ENCODE measurements at regions not wholly inside any gene's neighbourhood (a gene's known extent, or its start where the extent isn't known, plus 50 kb on each side); places are given as distances from the start of the nearest gene placed in this dataset.

DNA sequence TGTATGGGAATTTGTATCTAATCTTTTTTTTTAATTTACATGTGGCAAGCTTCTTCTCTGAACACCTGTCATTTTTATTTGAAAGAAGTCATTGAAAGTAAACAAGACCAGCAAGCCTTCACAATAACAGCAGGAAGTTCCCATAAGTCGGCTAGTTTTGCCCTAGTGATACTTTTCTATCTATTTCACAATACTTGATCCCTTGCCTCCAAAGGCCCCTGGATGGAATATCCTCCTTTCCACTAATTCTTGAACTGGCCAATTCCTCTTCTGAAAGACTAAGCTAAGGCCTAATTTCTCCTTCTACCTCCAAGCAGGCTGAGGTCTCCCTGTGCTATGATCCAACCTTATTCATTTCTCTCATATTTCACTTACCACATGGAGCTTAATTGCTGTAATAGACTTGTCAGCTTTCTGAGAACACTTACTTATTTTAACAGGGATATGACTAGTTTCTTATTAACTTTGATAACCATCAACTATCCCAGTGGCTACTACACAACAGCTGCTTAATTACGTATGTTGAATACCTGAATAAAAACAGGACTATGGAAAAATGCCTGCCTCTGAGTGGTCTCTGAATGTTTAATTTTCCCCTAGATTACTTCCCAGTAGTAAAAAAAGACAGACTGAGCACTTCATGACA, 194.2 kb downstream of the MAD2L1 start:
- no peak overlapping the region for H3K27ac ChIP-seq
- H3K27me3 ChIP-seq: no peaks in the 10 kb centered on the region
- no peaks in the 10 kb centered on the region for H3K9me3 ChIP-seq
- intact Hi-C loops (cut with DNase I): no loop called here
- no peak overlapping the region for H3K4me3 ChIP-seq
- DNase-seq (ENCODE audit: extremely low spot score in 2 of 2): no peak
- TF ChIP-seq POLR2AphosphoS5 (IDR thresholded peaks at IDR 0.05; ENCODE audit: insufficient read depth in 1 of 2, low read depth in 1 of 2): no peak
- TF ChIP-seq, protein P1, sequence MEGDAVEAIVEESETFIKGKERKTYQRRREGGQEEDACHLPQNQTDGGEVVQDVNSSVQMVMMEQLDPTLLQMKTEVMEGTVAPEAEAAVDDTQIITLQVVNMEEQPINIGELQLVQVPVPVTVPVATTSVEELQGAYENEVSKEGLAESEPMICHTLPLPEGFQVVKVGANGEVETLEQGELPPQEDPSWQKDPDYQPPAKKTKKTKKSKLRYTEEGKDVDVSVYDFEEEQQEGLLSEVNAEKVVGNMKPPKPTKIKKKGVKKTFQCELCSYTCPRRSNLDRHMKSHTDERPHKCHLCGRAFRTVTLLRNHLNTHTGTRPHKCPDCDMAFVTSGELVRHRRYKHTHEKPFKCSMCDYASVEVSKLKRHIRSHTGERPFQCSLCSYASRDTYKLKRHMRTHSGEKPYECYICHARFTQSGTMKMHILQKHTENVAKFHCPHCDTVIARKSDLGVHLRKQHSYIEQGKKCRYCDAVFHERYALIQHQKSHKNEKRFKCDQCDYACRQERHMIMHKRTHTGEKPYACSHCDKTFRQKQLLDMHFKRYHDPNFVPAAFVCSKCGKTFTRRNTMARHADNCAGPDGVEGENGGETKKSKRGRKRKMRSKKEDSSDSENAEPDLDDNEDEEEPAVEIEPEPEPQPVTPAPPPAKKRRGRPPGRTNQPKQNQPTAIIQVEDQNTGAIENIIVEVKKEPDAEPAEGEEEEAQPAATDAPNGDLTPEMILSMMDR (IDR thresholded peaks at IDR 0.05): no peak
- no peak for TF ChIP-seq POLR2A (IDR thresholded peaks at IDR 0.05)
- H3K4me1 ChIP-seq: no peaks in the 10 kb centered on the region
- no peaks in the 10 kb centered on the region for H3K36me3 ChIP-seq

DNA sequence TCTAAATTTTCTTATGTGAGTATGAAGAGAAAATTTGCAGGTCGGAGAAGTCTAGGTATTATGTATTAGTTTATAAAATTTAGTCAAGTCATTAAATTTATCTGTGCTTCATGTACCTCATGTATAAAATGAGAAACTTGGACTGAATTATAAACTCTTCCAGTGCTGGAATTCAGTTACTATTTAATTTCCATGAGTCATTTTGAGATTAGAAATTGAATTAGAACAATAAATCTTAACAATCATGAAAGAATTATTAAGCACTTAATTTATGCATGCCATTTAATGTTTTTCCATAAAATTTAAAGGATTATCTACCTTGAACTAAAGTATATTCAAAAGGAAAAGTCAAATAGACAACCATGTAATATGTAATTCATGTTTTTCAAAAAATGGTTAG, 195.8 kb downstream of the MAD2L1 start:
- Histone ChIP-seq H3K9me3 (no peaks in the 10 kb centered on the region), H3K27ac (no peak overlapping the region), H3K4me1 (no peaks in the 10 kb centered on the region), H3K4me3 (no peak overlapping the region), H3K36me3 (no peaks in the 10 kb centered on the region), H3K27me3 (no peaks in the 10 kb centered on the region)
- intact Hi-C loops (cut with DNase I): no loop called here
- TF ChIP-seq POLR2AphosphoS5 (IDR thresholded peaks at IDR 0.05; ENCODE audit: insufficient read depth in 1 of 2, low read depth in 1 of 2): no peak
- TF ChIP-seq, protein P1 (IDR thresholded peaks at IDR 0.05): no peak
- no peak for TF ChIP-seq POLR2A (IDR thresholded peaks at IDR 0.05)
- no peak for DNase-seq (ENCODE audit: extremely low spot score in 2 of 2)

GRCh38 chr4:119865789-119866188, 200.9 kb downstream of the MAD2L1 start:
- Histone ChIP-seq H3K27ac (no peak overlapping the region), H3K4me3 (no peak overlapping the region), H3K36me3 (no peaks in the 10 kb centered on the region), H3K9me3 (no peaks in the 10 kb centered on the region), H3K4me1 (no peaks in the 10 kb centered on the region), H3K27me3 (no peaks in the 10 kb centered on the region)
- intact Hi-C loops (cut with DNase I): no loop called here
- TF ChIP-seq POLR2AphosphoS5 (IDR thresholded peaks at IDR 0.05; ENCODE audit: insufficient read depth in 1 of 2, low read depth in 1 of 2) (no peak), POLR2A (IDR thresholded peaks at IDR 0.05) (no peak)
- TF ChIP-seq, protein P1 (IDR thresholded peaks at IDR 0.05): no peak
- no peak for DNase-seq (ENCODE audit: extremely low spot score in 2 of 2)

DNA sequence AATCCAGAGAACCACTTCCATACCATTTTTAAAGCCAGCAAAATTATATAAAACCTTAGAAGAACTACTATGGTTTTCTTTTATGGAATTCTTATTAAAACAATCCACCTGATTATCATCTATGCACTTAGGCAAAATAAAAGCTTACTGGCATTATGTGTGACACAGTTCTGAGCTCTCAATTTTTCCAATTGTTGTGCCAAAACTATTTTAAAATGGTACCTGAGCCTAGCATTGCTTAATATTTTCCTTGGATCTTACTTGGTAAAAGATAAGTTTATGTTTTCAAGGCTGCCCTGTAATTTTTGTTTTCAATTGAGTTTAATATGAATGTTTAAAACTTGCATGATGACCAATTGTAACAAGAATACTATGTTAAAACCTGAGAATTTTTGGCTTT, 201.3 kb downstream of the MAD2L1 start:
- intact Hi-C loops (cut with DNase I): no loop called here
- Histone ChIP-seq H3K9me3 (no peaks in the 10 kb centered on the region), H3K4me1 (no peaks in the 10 kb centered on the region), H3K36me3 (no peaks in the 10 kb centered on the region), H3K27ac (no peak overlapping the region), H3K4me3 (no peak overlapping the region), H3K27me3 (no peaks in the 10 kb centered on the region)
- TF ChIP-seq, protein P1 (IDR thresholded peaks at IDR 0.05): no peak
- no peak for TF ChIP-seq POLR2AphosphoS5 (IDR thresholded peaks at IDR 0.05; ENCODE audit: insufficient read depth in 1 of 2, low read depth in 1 of 2)
- no peak for TF ChIP-seq POLR2A (IDR thresholded peaks at IDR 0.05)
- DNase-seq (ENCODE audit: extremely low spot score in 2 of 2): no peak

- no peak overlapping the region for H3K4me3 ChIP-seq
- H3K36me3 ChIP-seq: no peaks in the 10 kb centered on the region
- DNase-seq (ENCODE audit: extremely low spot score in 2 of 2): no peak
- intact Hi-C loops (cut with DNase I): no loop called here
- H3K27me3 ChIP-seq: no peaks in the 10 kb centered on the region
- no peaks in the 10 kb centered on the region for H3K4me1 ChIP-seq
- H3K9me3 ChIP-seq: no peaks in the 10 kb centered on the region
- no peak overlapping the region for H3K27ac ChIP-seq
- TF ChIP-seq POLR2A (IDR thresholded peaks at IDR 0.05): no peak
- TF ChIP-seq POLR2AphosphoS5 (IDR thresholded peaks at IDR 0.05; ENCODE audit: insufficient read depth in 1 of 2, low read depth in 1 of 2): no peak
- TF ChIP-seq, protein P1 (IDR thresholded peaks at IDR 0.05): no peak
Observed at GRCh38 chr4:119861731-119862130, 204.9 kb downstream of the MAD2L1 start.

All from vagina (tissue), 2 donors.